Neural progenitor cell (in vitro differentiated cells): ENCODE measurements at regions not wholly inside any gene's neighbourhood (a gene's known extent, or its start where the extent isn't known, plus 50 kb on each side); places are given as distances from the start of the nearest gene placed in this dataset.

Experiments
- DNase-seq: peaks from one replicate; pipeline ENCODE4 v3.0.0-alpha.2; 2016; ENCODE audit warnings: low spot score
- H2AFZ ChIP-seq: fragments of 200-600 bp; sonication (generic); replicated peaks from 2 replicates; pipeline ENCODE4 v1.6.1; 2016; ENCODE audit warnings: antibody characterized with exemption
- H3F3A ChIP-seq: fragments of 200-600 bp; sonication (generic); 2 replicates; pipeline ENCODE4 v1.6.1; 2016; ENCODE audit warnings: antibody characterized with exemption, low read depth
- H3K27ac ChIP-seq: fragments of 200-600 bp; sonication (generic); 2 replicates; pipeline ENCODE4 v1.5.1; 2016; ENCODE audit warnings: mild to moderate bottlenecking
- H3K27me3 ChIP-seq: fragments of 200-600 bp; sonication (generic); 2 replicates; pipeline ENCODE4 v1.6.1; 2016; ENCODE audit warnings: mild to moderate bottlenecking, moderate library complexity
- H3K36me3 ChIP-seq: fragments of 200-600 bp; sonication (generic); 2 replicates; pipeline ENCODE4 v1.5.1; 2016
- H3K4me1 ChIP-seq: fragments of 200-600 bp; sonication (generic); 2 replicates; pipeline ENCODE4 v1.6.1; 2016; ENCODE audit warnings: mixed run types
- H3K4me2 ChIP-seq: fragments of 200-600 bp; sonication (generic); 2 replicates; pipeline ENCODE4 v1.6.1; 2016
- H3K4me3 ChIP-seq: fragments of 200-600 bp; sonication (generic); 2 replicates; pipeline ENCODE4 v1.5.1; 2016
- H3K79me2 ChIP-seq: fragments of 200-600 bp; sonication (generic); 2 replicates; pipeline ENCODE4 v1.6.1; 2016; ENCODE audit warnings: low read depth
- H3K9ac ChIP-seq: fragments of 200-600 bp; sonication (generic); 2 replicates; pipeline ENCODE4 v1.6.1; 2016
- H3K9me3 ChIP-seq: fragments of 200-600 bp; sonication (generic); 2 replicates; pipeline ENCODE4 v1.5.1; 2016; ENCODE audit warnings: low read depth
- H4K20me1 ChIP-seq: fragments of 200-600 bp; sonication (generic); 2 replicates; pipeline ENCODE4 v1.6.1; 2016; ENCODE audit warnings: low read depth
- H3K27ac Mint-ChIP-seq: 3 replicates; pipeline ENCODE4 v1.8.0; 2021; ENCODE audit warnings: mixed read lengths
- H3K27me3 Mint-ChIP-seq: 2 replicates; pipeline ENCODE4 v1.8.0; 2022; ENCODE audit warnings: low read depth, mild to moderate bottlenecking, inconsistent platforms, moderate library complexity, mixed read lengths; ENCODE audit not compliant: insufficient read depth
- H3K36me3 Mint-ChIP-seq: 3 replicates; pipeline ENCODE4 v1.8.0; 2021; ENCODE audit warnings: mixed read lengths
- H3K4me1 Mint-ChIP-seq: 3 replicates; pipeline ENCODE4 v1.8.0; 2021; ENCODE audit warnings: mixed read lengths
- H3K4me3 Mint-ChIP-seq: 3 replicates; pipeline ENCODE4 v1.8.0; 2021; ENCODE audit warnings: mild to moderate bottlenecking, moderate library complexity, mixed read lengths
- H3K9me3 Mint-ChIP-seq: 3 replicates; pipeline ENCODE4 v1.8.0; 2020; ENCODE audit warnings: mixed read lengths
- EZH2 ChIP-seq: fragments of 200-600 bp; sonication (generic); IDR thresholded peaks from 2 replicates; pipeline ENCODE4 v1.6.1; 2017; ENCODE audit warnings: antibody characterized with exemption, mild to moderate bottlenecking, moderate library complexity
- EZH2phosphoT487 ChIP-seq: fragments of 200-600 bp; sonication (generic); IDR thresholded peaks from 2 replicates; pipeline ENCODE4 v1.6.1; 2017; ENCODE audit warnings: antibody characterized with exemption
- TF ChIP-seq, protein P1 (sequence below): fragments of 200-600 bp; sonication (generic); IDR thresholded peaks from 2 replicates; pipeline ENCODE4 v1.5.1; 2017; ENCODE audit warnings: antibody characterized with exemption, mild to moderate bottlenecking

DNA sequence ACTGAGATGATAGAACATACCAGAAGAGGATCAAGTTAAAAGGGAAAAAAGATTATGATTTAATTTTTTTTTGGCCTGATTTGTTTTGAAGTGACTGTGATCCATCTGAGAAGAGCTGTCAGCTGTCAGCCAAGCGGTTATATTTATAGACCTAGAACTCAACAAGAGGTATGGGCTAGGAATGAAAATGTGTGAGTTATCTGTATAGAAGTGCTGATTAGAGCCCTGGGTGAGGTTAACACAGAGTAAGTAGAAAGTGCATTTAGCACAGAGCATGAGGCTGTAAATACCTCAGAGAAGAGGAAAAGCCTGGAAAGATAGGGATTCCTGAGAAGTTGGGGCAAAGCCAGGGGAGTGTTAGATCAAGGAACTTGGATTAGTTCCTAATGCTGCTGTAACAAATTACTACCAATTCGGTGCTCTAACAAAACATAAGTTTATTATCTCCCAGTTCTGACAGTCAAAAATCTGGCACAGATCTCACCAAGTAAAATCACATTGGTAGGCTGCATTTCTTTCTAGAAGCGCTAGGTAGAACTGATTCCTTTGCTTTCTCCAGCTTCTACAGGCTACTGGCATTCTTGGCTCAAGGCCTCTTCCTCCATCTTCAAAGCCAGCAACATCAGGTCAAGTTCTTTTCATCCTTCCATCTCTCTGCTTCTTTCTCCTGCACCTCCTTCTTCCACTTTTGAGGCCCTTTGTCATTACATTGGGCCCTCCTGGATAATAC lies 197.4 kb upstream of the SPHKAP start:
- H4K20me1 ChIP-seq = no peaks in the 10 kb centered on the region
- no peaks in the 10 kb centered on the region for H3K9me3 ChIP-seq
- H3F3A ChIP-seq = no peaks in the 10 kb centered on the region
- H3K4me1 Mint-ChIP-seq = no peaks in the 10 kb centered on the region
- no peaks in the 10 kb centered on the region for H3K36me3 Mint-ChIP-seq
- H2AFZ ChIP-seq = no peak overlapping the region
- no peak overlapping the region for H3K4me3 Mint-ChIP-seq
- H3K36me3 ChIP-seq = no peaks in the 10 kb centered on the region
- no peak overlapping the region for H3K27ac Mint-ChIP-seq
- H3K27me3 Mint-ChIP-seq = peaks cover 2% of the 10 kb centered on the region
- H3K9me3 Mint-ChIP-seq = no peaks in the 10 kb centered on the region
- no peak for TF ChIP-seq EZH2phosphoT487
- TF ChIP-seq, protein P1, sequence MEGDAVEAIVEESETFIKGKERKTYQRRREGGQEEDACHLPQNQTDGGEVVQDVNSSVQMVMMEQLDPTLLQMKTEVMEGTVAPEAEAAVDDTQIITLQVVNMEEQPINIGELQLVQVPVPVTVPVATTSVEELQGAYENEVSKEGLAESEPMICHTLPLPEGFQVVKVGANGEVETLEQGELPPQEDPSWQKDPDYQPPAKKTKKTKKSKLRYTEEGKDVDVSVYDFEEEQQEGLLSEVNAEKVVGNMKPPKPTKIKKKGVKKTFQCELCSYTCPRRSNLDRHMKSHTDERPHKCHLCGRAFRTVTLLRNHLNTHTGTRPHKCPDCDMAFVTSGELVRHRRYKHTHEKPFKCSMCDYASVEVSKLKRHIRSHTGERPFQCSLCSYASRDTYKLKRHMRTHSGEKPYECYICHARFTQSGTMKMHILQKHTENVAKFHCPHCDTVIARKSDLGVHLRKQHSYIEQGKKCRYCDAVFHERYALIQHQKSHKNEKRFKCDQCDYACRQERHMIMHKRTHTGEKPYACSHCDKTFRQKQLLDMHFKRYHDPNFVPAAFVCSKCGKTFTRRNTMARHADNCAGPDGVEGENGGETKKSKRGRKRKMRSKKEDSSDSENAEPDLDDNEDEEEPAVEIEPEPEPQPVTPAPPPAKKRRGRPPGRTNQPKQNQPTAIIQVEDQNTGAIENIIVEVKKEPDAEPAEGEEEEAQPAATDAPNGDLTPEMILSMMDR = no peak
- TF ChIP-seq EZH2 = no peak
- H3K27me3 ChIP-seq = no peaks in the 10 kb centered on the region
- no peaks in the 10 kb centered on the region for H3K79me2 ChIP-seq
- H3K9ac ChIP-seq = no peak overlapping the region
- no peak overlapping the region for H3K4me3 ChIP-seq
- H3K4me2 ChIP-seq = no peak overlapping the region
- H3K4me1 ChIP-seq = no peaks in the 10 kb centered on the region
- H3K27ac ChIP-seq = no peak overlapping the region
- no peak for DNase-seq

DNA sequence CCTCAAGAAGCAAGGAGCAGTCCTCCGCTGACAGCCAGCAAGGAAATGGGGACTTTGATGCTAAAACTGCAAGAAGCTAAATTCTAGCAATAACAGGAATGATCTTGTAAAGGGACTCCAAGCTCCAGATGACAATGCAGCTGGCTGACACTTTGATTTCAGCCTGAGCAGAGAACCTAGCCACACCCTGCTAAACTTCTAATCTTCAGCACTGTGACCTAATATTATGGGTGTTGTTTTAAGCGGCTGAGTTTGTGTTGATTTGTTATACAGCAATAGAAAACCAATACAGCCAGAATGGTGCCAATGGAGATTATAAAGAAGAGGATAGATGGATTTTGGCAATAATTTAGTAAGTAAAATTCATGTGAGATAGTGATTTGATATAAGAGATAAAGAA lies 196.7 kb upstream of the SPHKAP start:
- Histone ChIP-seq H3F3A (no peaks in the 10 kb centered on the region), H4K20me1 (no peaks in the 10 kb centered on the region), H3K36me3 (no peaks in the 10 kb centered on the region), H3K79me2 (no peaks in the 10 kb centered on the region), H3K27me3 (no peaks in the 10 kb centered on the region), H3K4me2 (no peak overlapping the region), H2AFZ (no peak overlapping the region), H3K4me1 (no peaks in the 10 kb centered on the region), H3K9me3 (no peaks in the 10 kb centered on the region), H3K9ac (no peak overlapping the region), H3K27ac (no peak overlapping the region), H3K4me3 (no peak overlapping the region)
- no peak for DNase-seq
- TF ChIP-seq EZH2 (no peak), EZH2phosphoT487 (no peak)
- TF ChIP-seq, protein P1 = no peak
- no peak overlapping the region for H3K27ac Mint-ChIP-seq
- H3K36me3 Mint-ChIP-seq = no peaks in the 10 kb centered on the region
- peaks cover 2% of the 10 kb centered on the region for H3K27me3 Mint-ChIP-seq
- no peaks in the 10 kb centered on the region for H3K9me3 Mint-ChIP-seq
- H3K4me1 Mint-ChIP-seq = no peaks in the 10 kb centered on the region
- no peak overlapping the region for H3K4me3 Mint-ChIP-seq

DNA sequence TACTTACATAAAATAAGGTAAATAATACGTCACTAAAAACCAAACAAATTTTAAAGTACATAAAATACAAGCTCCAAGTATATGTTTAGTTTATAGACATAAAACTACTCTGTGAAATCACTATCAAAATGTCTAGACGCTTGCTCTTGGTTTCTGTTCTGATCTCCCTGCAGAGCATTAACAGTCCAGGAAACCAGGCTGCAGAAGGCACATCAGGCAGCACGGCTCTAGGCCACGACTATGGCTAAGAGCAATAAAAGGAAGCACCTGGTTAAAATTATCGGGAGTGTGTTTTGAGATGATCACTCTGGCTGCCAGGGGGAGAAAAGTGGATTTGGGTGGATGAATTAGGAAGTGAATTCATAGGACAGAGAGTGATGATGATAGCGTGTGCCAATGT lies 196.0 kb upstream of the SPHKAP start:
- H3K4me3 Mint-ChIP-seq = no peak overlapping the region
- H3K27ac ChIP-seq = no peak overlapping the region
- H3K4me2 ChIP-seq = no peak overlapping the region
- H3K27me3 ChIP-seq = no peaks in the 10 kb centered on the region
- no peaks in the 10 kb centered on the region for H4K20me1 ChIP-seq
- no peak overlapping the region for H2AFZ ChIP-seq
- no peaks in the 10 kb centered on the region for H3K4me1 ChIP-seq
- H3F3A ChIP-seq = no peaks in the 10 kb centered on the region
- H3K79me2 ChIP-seq = no peaks in the 10 kb centered on the region
- no peaks in the 10 kb centered on the region for H3K9me3 ChIP-seq
- no peak for DNase-seq
- H3K27me3 Mint-ChIP-seq = peaks cover 2% of the 10 kb centered on the region
- H3K4me3 ChIP-seq = no peak overlapping the region
- TF ChIP-seq EZH2phosphoT487 (no peak), EZH2 (no peak)
- TF ChIP-seq, protein P1 = no peak
- H3K36me3 ChIP-seq = no peaks in the 10 kb centered on the region
- H3K4me1 Mint-ChIP-seq = no peaks in the 10 kb centered on the region
- H3K9ac ChIP-seq = no peak overlapping the region
- H3K36me3 Mint-ChIP-seq = no peaks in the 10 kb centered on the region
- H3K27ac Mint-ChIP-seq = no peak overlapping the region
- no peaks in the 10 kb centered on the region for H3K9me3 Mint-ChIP-seq
